C4-2B (cell line): ENCODE measurements at regions not wholly inside any gene's neighbourhood (a gene's known extent, or its start where the extent isn't known, plus 50 kb on each side); places are given as distances from the start of the nearest gene placed in this dataset.
"Not testable (repeated sequence)": the region's sequence is repeated elsewhere in the genome, so short reads cannot be mapped to it uniquely, and the experiment has no call there.

Experiments used
- H3K27ac ChIP-seq: fragments of 450-650 bp; 2 replicates; pipeline ENCODE4 v1.5.1; 2017
- CTCF ChIP-seq: fragments of 450-650 bp; conservative IDR thresholded peaks from 2 replicates; pipeline ENCODE4 v1.5.1; 2017; ENCODE audit warnings: mild to moderate bottlenecking
- ZFX ChIP-seq: fragments of 450-650 bp; IDR thresholded peaks from 2 replicates; pipeline ENCODE4 v1.6.1; 2017

DNA sequence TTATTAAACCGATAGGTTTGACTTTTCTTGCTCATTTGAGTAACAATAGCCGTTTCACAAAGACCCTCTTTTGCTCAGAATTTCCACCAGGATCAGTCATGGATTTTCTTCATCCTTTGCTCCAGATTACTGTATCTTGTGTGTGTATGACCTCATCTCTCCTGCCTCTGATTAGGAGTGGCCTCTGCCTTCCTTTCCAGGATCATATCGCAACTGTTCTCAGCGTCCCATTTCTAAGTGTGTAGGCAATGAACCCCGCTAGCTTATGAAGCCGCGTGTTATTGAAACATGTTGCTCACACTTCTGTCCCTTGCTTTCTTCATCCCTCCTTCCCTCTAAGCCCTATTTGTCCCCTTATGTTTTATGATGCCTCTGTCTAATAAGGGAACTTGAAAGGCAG, 169.8 kb upstream of the RPS23 start:
- TF ChIP-seq CTCF: no peak

DNA sequence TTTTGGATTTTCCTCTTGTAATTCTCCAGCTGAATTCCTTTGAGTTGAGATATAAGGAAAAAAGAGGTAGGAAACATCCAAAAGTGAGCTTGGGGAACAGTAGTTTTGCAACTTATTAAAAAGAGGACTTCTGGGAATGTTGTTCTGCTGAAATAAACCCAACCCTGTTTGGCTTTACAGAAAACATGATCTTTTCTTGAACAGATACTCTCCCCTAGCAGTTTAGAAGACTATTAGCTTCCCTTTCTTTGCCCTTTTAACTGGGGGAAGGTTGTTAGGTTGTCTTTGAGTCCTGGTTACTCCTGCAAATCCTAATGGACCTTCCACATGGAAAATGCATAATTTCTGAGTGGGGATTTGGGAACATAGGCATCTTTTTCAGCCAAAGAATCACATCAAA, 168.7 kb upstream of the RPS23 start:
- H3K27ac ChIP-seq: no peak overlapping the region
- TF ChIP-seq CTCF (no peak), ZFX (no peak)

More for the DNA sequence above, 169.8 kb upstream of the RPS23 start:
- no peak overlapping the region for H3K27ac ChIP-seq

DNA sequence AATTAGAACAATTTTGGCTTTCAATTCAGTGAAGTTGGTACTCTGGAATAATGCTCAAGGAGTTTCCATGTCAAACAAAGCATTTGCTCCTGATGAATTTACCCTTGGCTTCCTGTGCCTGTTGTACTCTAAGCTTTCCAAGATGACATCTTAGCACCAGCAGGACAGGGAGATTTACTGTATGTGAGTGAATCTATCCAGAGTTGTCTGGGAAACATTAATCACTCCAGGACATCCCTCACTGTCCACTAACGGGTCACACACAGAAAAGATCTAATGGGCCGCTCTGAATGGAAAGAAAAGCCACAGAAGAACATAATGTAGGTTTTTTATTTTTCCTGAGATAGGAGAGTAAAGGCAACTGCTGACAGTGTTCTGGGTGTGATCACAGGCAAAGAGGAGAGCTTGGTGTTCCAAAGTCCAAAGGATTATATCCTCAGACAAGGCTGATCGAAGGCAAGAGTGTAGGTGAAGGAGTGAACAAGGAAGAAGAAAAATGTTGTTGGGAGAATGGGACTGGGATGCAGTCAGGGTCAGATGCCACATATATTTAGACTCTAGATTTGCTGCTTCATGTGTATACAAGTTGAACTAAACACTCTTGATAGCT, 167.7 kb upstream of the RPS23 start:
- no peak for TF ChIP-seq ZFX
- TF ChIP-seq CTCF: no peak
- no peak overlapping the region for H3K27ac ChIP-seq

- TF ChIP-seq ZFX: no peak
- TF ChIP-seq CTCF: no peak
- H3K27ac ChIP-seq: no peak overlapping the region
Observed at GRCh38 chr5:82439750-82440445, 161.7 kb upstream of the RPS23 start.

GRCh38 chr5:82437565-82437964, 159.4 kb upstream of the RPS23 start:
- not testable (repeated sequence) for H3K27ac ChIP-seq

DNA sequence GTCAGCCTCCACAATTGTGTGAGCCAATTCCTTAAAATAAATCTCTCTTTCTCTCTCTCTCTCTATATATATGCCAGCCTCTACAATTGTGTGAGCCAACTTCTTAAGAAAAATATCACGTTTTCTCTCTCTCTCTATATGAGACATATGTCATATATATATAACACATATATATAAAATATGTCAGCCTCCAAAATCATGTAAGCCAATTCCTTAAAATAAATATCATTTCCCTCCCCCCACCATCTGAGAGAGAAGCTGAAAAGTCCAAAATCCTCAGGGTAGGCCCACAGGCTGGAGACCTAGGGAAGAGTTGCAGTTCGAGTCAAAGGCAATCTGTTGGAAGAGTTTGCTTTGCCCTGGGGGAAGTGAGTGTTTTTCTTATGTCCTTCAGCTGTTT, 158.1 kb upstream of the RPS23 start:
- TF ChIP-seq ZFX: no peak
- no peak for TF ChIP-seq CTCF
- H3K27ac ChIP-seq: no peak overlapping the region

DNA sequence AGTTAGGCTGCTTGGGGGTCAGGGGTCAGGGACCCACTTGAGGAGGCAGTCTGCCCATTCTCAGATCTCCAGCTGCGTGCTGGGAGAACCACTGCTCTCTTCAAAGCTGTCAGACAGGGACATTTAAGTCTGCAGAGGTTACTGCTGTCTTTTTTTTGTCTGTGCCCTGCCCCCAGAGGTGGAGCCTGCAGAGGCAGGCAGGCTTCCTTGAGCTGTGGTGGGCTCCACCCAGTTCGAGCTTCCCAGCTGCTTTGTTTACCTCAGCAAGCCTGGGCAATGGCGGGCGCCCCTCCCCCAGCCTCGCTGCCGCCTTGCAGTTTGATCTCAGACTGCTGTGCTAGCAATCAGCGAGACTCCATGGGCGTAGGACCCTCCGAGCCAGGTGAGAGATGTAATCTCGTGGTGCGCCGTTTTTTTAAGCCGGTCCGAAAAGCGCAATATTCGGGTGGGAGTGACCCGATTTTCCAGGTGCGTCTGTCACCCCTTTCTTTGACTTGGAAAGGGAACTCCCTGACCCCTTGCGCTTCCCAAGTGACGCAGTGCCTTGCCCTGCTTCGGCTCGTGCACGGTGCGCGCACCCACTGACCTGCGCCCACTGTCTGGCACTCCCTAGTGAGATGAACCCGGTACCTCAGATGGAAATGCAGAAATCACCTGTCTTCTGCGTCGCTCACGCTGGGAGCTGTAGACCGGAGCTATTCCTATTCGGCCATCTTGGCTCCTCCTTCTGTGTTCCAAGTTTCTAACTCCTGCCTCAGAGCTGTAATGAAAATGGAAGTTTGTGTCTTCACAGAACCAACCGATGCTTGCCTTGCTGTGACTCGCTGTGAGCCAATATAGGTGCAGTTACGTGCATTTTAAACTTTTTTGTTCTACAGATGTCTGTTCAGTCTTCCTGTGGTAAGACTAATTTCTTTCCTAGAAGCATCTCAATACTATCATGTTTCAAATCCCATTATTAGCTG, 156.8 kb upstream of the RPS23 start:
- H3K27ac ChIP-seq: not testable (repeated sequence)

DNA sequence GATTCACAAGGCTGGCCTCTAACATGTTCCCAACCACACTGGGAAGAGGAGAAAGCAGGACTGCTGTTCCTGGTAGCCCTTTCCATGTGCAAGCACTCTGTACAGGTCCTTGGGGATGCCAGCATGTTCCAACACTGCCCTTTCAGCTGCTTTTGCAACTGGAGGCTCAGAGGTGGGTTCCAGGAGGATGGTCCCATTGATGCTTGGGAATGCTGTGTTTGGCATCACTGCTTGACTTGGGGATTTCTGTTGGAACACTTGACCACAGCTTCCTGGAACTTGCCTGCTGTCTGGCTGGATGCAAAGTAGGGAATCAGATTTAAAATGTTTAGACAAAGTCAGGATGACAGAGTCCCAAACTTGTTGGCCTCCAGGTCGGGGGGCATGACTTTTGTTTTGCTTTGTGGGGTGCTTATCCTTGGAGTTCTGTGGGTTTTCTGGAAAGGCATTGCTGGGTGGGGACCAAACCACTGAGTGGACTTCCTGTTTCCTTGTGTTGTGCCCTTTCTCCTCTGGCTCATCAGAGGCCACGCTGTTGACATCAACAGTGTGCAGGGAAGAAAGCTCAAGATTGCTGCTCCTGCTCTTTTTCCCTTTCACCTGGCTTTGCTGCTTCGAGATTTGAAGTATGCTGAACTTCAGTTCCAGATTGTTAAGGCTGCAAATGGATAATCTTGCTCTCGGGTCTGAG, 148.5 kb upstream of the RPS23 start:
- no peak overlapping the region for H3K27ac ChIP-seq
- TF ChIP-seq ZFX (no peak), CTCF (no peak)
